ENCODE measurements at regions not wholly inside any gene's neighbourhood (a gene's known extent, or its start where the extent isn't known, plus 50 kb on each side); places are given as distances from the start of the nearest gene placed in this dataset.

DNA sequence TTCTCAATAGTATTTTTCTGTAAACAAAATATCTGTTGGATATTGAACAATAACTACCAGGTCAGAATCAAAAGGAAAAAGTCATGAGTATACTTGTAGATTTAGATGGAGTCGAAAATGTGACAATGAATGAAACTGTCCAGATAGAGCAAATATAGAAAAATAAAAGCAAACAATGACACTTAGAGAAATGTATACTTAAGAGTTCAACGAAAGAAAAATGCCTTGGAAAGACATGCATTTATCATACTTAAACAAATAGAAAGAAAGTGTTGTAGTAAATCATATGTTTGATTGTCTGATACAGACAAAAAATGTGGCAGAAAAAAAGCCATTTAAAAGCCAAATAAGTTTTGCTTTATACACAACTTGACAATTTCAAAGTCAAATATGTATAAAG, 571.2 kb upstream of the MGAT4C start:
- no peak overlapping the region for H3K27ac ChIP-seq (ENCODE audit: extremely low read depth, low read depth, low read length)
- H3K36me3 ChIP-seq (ENCODE audit: control insufficient read depth in 2 of 2, insufficient read depth in 1 of 2, low read length in 2 of 2) = no peaks in the 10 kb centered on the region
- ChIA-PET CTCF (interaction anchor here (0.7 kb wide), 1 partner anchor 89 kb away, joined by 3 read pairs; no protein-coding TSS in a partner anchor), POLR2A (no interaction called here)
- no peaks in the 10 kb centered on the region for H3K4me1 ChIP-seq (ENCODE audit: control insufficient read depth, insufficient read depth, low read length)
- no peak overlapping the region for H3K4me3 ChIP-seq (ENCODE audit: low read depth, low read length)
- H3K9me3 ChIP-seq (ENCODE audit: control insufficient read depth, insufficient read depth, low read depth, low read length) = no peaks in the 10 kb centered on the region
- TF ChIP-seq ZNF214 (tag by site-specific recombination; IDR thresholded peaks at IDR 0.05; ENCODE audit: borderline replicate concordance) (no peak), ZNF423 (tag by site-specific recombination; IDR thresholded peaks at IDR 0.05) (no peak), ZBTB20 (tag by site-specific recombination; IDR thresholded peaks at IDR 0.05) (no peak), ZXDB (tag by site-specific recombination; IDR thresholded peaks at IDR 0.05) (no peak), ZFHX2 (tag by site-specific recombination; conservative IDR thresholded peaks at IDR 0.05) (no peak), ZNF624 (tag by site-specific recombination; IDR thresholded peaks at IDR 0.05) (no peak)
- TF ChIP-seq, protein P1, sequence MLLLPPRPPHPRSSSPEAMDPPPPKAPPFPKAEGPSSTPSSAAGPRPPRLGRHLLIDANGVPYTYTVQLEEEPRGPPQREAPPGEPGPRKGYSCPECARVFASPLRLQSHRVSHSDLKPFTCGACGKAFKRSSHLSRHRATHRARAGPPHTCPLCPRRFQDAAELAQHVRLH (tag by site-specific recombination; IDR thresholded peaks at IDR 0.05) = no peak
- TF ChIP-seq, protein P2, sequence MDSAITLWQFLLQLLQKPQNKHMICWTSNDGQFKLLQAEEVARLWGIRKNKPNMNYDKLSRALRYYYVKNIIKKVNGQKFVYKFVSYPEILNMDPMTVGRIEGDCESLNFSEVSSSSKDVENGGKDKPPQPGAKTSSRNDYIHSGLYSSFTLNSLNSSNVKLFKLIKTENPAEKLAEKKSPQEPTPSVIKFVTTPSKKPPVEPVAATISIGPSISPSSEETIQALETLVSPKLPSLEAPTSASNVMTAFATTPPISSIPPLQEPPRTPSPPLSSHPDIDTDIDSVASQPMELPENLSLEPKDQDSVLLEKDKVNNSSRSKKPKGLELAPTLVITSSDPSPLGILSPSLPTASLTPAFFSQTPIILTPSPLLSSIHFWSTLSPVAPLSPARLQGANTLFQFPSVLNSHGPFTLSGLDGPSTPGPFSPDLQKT (IDR thresholded peaks at IDR 0.05; ENCODE audit: borderline replicate concordance, low read depth, low read length) = no peak
- TF ChIP-seq, protein P3, sequence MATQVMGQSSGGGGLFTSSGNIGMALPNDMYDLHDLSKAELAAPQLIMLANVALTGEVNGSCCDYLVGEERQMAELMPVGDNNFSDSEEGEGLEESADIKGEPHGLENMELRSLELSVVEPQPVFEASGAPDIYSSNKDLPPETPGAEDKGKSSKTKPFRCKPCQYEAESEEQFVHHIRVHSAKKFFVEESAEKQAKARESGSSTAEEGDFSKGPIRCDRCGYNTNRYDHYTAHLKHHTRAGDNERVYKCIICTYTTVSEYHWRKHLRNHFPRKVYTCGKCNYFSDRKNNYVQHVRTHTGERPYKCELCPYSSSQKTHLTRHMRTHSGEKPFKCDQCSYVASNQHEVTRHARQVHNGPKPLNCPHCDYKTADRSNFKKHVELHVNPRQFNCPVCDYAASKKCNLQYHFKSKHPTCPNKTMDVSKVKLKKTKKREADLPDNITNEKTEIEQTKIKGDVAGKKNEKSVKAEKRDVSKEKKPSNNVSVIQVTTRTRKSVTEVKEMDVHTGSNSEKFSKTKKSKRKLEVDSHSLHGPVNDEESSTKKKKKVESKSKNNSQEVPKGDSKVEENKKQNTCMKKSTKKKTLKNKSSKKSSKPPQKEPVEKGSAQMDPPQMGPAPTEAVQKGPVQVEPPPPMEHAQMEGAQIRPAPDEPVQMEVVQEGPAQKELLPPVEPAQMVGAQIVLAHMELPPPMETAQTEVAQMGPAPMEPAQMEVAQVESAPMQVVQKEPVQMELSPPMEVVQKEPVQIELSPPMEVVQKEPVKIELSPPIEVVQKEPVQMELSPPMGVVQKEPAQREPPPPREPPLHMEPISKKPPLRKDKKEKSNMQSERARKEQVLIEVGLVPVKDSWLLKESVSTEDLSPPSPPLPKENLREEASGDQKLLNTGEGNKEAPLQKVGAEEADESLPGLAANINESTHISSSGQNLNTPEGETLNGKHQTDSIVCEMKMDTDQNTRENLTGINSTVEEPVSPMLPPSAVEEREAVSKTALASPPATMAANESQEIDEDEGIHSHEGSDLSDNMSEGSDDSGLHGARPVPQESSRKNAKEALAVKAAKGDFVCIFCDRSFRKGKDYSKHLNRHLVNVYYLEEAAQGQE (tag by site-specific recombination; IDR thresholded peaks at IDR 0.05) = no peak

DNA sequence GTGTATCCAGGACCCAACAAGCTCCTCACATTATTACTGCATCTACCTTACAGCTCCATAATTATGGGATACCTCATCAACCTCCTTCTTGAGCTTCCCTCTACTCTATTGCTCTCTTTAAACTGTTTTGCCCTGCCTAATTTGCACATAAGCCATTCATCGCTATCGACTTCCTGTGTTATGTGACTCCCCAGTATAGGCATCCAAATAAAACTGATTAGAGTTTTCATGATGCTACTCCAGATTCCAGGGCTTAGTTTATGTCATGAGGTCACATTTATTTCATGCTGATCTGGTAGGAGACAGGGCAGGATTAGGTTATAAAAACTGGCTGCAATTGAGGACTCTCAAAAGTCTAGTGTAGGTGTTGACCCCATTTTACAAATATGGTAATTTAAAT, 569.9 kb upstream of the MGAT4C start:
- CTCF ChIA-PET = no interaction called here
- H3K27ac ChIP-seq (ENCODE audit: extremely low read depth, low read depth, low read length) = no peak overlapping the region
- POLR2A ChIA-PET = no interaction called here
- no peak overlapping the region for H3K4me3 ChIP-seq (ENCODE audit: low read depth, low read length)
- H3K4me1 ChIP-seq (ENCODE audit: control insufficient read depth, insufficient read depth, low read length) = no peaks in the 10 kb centered on the region
- TF ChIP-seq, protein P4, sequence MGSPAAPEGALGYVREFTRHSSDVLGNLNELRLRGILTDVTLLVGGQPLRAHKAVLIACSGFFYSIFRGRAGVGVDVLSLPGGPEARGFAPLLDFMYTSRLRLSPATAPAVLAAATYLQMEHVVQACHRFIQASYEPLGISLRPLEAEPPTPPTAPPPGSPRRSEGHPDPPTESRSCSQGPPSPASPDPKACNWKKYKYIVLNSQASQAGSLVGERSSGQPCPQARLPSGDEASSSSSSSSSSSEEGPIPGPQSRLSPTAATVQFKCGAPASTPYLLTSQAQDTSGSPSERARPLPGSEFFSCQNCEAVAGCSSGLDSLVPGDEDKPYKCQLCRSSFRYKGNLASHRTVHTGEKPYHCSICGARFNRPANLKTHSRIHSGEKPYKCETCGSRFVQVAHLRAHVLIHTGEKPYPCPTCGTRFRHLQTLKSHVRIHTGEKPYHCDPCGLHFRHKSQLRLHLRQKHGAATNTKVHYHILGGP (tag by site-specific recombination; IDR thresholded peaks at IDR 0.05) = no peak
- TF ChIP-seq ZNF221 (tag by site-specific recombination; IDR thresholded peaks at IDR 0.05; ENCODE audit: borderline replicate concordance) = no peak
- TF ChIP-seq, protein P5, sequence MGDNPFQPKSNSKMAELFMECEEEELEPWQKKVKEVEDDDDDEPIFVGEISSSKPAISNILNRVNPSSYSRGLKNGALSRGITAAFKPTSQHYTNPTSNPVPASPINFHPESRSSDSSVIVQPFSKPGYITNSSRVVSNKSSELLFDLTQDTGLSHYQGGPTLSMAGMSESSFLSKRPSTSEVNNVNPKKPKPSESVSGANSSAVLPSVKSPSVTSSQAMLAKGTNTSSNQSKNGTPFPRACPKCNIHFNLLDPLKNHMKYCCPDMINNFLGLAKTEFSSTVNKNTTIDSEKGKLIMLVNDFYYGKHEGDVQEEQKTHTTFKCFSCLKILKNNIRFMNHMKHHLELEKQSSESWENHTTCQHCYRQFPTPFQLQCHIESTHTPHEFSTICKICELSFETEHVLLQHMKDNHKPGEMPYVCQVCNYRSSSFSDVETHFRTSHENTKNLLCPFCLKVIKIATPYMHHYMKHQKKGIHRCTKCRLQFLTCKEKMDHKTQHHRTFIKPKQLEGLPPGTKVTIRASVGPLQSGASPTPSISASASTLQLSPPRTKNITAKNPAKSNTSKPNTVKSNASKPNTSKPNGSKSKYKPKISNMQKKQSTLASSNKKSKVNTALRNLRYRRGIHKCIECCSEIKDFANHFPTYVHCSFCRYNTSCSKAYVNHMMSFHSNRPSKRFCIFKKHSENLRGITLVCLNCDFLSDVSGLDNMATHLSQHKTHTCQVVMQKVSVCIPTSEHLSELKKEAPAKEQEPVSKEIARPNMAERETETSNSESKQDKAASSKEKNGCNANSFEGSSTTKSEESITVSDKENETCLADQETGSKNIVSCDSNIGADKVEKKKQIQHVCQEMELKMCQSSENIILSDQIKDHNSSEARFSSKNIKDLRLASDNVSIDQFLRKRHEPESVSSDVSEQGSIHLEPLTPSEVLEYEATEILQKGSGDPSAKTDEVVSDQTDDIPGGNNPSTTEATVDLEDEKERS (tag by site-specific recombination; IDR thresholded peaks at IDR 0.05) = no peak
- TF ChIP-seq, protein P6, sequence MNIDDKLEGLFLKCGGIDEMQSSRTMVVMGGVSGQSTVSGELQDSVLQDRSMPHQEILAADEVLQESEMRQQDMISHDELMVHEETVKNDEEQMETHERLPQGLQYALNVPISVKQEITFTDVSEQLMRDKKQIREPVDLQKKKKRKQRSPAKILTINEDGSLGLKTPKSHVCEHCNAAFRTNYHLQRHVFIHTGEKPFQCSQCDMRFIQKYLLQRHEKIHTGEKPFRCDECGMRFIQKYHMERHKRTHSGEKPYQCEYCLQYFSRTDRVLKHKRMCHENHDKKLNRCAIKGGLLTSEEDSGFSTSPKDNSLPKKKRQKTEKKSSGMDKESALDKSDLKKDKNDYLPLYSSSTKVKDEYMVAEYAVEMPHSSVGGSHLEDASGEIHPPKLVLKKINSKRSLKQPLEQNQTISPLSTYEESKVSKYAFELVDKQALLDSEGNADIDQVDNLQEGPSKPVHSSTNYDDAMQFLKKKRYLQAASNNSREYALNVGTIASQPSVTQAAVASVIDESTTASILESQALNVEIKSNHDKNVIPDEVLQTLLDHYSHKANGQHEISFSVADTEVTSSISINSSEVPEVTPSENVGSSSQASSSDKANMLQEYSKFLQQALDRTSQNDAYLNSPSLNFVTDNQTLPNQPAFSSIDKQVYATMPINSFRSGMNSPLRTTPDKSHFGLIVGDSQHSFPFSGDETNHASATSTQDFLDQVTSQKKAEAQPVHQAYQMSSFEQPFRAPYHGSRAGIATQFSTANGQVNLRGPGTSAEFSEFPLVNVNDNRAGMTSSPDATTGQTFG (tag by site-specific recombination; IDR thresholded peaks at IDR 0.05; ENCODE audit: borderline replicate concordance) = no peak
- no peaks in the 10 kb centered on the region for H3K36me3 ChIP-seq (ENCODE audit: control insufficient read depth in 2 of 2, insufficient read depth in 1 of 2, low read length in 2 of 2)
- H3K9me3 ChIP-seq (ENCODE audit: control insufficient read depth, insufficient read depth, low read depth, low read length) = no peaks in the 10 kb centered on the region
